BLaER1 (cell line): ENCODE measurements at regions not wholly inside any gene's neighbourhood (a gene's known extent, or its start where the extent isn't known, plus 50 kb on each side); places are given as distances from the start of the nearest gene placed in this dataset.

ENCODE experiments used
- H3K27ac ChIP-seq: shearing (Covaris generic); formaldehyde crosslinking; 2 replicates; pipeline ENCODE4 v1.8.1; 2022
- H3K27me3 ChIP-seq: shearing (Covaris generic); formaldehyde crosslinking; 2 replicates; pipeline ENCODE4 v1.8.1; 2022
- H3K36me3 ChIP-seq: shearing (Covaris generic); formaldehyde crosslinking; 2 replicates; pipeline ENCODE4 v1.8.1; 2022
- H3K4me1 ChIP-seq: shearing (Covaris generic); formaldehyde crosslinking; 2 replicates; pipeline ENCODE4 v1.8.1; 2022
- H3K4me2 ChIP-seq: shearing (Covaris generic); formaldehyde crosslinking; 2 replicates; pipeline ENCODE4 v1.8.1; 2022
- H3K4me3 ChIP-seq: shearing (Covaris generic); formaldehyde crosslinking; 2 replicates; pipeline ENCODE4 v1.8.1; 2022
- H3K9ac ChIP-seq: shearing (Covaris generic); formaldehyde crosslinking; 2 replicates; pipeline ENCODE4 v1.8.1; 2022
- H3K9me3 ChIP-seq: shearing (Covaris generic); formaldehyde crosslinking; 2 replicates; pipeline ENCODE4 v1.8.1; 2022
- H4K20me1 ChIP-seq: shearing (Covaris generic); formaldehyde crosslinking; 2 replicates; pipeline ENCODE4 v1.8.1; 2022
- Cebpa-rat ChIP-seq: shearing (Covaris generic); IDR thresholded peaks from 2 replicates; pipeline ENCODE4 v1.8.1; 2022

GRCh38 chrX:56057325-56057724, 174.8 kb upstream of the KLF8 start:
- no peak overlapping the region for H3K27ac ChIP-seq
- peaks cover 30% of the 10 kb centered on the region; the same call in 1 of the 2 replicates for H3K27me3 ChIP-seq
- TF ChIP-seq Cebpa-rat = no peak
- no peaks in the 10 kb centered on the region for H4K20me1 ChIP-seq
- peaks cover 26% of the 10 kb centered on the region for H3K9me3 ChIP-seq
- no peak overlapping the region for H3K9ac ChIP-seq
- H3K4me2 ChIP-seq = no peak overlapping the region
- no peaks in the 10 kb centered on the region for H3K36me3 ChIP-seq
- H3K4me1 ChIP-seq = no peaks in the 10 kb centered on the region
- H3K4me3 ChIP-seq = no peak overlapping the region

GRCh38 chrX:56066016-56066415, 166.1 kb upstream of the KLF8 start:
- peak overlapping the region; percentile 45 for H3K4me2 ChIP-seq
- no peaks in the 10 kb centered on the region for H4K20me1 ChIP-seq
- H3K36me3 ChIP-seq = no peaks in the 10 kb centered on the region
- H3K9ac ChIP-seq = no peak overlapping the region
- peaks cover 18% of the 10 kb centered on the region for H3K9me3 ChIP-seq
- H3K27ac ChIP-seq = peak overlapping the region; percentile 41; the same call in 1 of the 2 replicates
- peaks cover 38% of the 10 kb centered on the region for H3K4me1 ChIP-seq
- no peak overlapping the region for H3K4me3 ChIP-seq
- peaks cover 56% of the 10 kb centered on the region for H3K27me3 ChIP-seq
- no peak for TF ChIP-seq Cebpa-rat

- no peaks in the 10 kb centered on the region for H3K36me3 ChIP-seq
- peak overlapping the region; percentile 74 for H3K27ac ChIP-seq
- no peak for TF ChIP-seq Cebpa-rat
- H3K9ac ChIP-seq = no peak overlapping the region
- H3K4me1 ChIP-seq = peaks cover 38% of the 10 kb centered on the region
- peaks cover 10% of the 10 kb centered on the region; the same call in 1 of the 2 replicates for H3K9me3 ChIP-seq
- H3K4me3 ChIP-seq = no peak overlapping the region
- H3K4me2 ChIP-seq = peak overlapping the region; percentile 63
- H4K20me1 ChIP-seq = no peaks in the 10 kb centered on the region
- peaks cover 45% of the 10 kb centered on the region for H3K27me3 ChIP-seq
These were observed 163.8 kb upstream of the KLF8 start for GRCh38 chrX:56068274-56068758.

DNA sequence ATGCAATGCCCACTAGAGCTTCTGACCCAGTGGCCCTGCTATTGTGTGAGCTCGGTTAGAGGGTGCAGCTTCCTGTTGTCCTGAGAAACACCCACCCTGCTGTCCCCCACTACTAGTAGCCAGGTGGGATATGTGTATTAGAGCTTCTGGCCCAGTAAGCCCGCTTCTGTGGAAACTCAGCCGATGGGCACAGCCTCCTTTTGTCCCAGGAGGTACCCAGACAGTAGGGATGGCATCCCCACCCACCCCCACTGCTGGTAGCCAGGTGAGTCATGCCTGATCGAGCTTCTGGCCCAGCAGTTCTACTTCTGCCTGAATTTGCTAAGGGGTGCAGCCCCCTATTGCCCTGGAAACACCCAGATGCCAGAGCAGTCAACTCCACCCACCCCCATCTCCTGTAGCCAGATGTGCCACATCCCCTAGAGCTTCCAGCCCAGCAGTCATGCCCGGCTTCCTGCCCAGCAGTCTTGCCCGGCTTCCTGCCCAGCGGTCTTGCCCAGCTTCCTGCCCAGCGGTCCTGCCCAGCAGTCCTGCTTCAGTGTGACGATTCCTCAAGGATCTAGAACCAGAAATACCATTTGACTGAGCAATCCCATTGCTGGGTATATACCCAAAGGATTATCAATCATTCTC, 162.7 kb upstream of the KLF8 start:
- peaks cover 38% of the 10 kb centered on the region for H3K4me1 ChIP-seq
- H3K4me2 ChIP-seq = peak overlapping the region; percentile 63
- H4K20me1 ChIP-seq = no peaks in the 10 kb centered on the region
- peak overlapping the region; percentile 74 for H3K27ac ChIP-seq
- no peak overlapping the region for H3K4me3 ChIP-seq
- no peak overlapping the region for H3K9ac ChIP-seq
- H3K9me3 ChIP-seq = peaks cover 6% of the 10 kb centered on the region; the same call in 1 of the 2 replicates
- TF ChIP-seq Cebpa-rat = no peak
- peaks cover 44% of the 10 kb centered on the region for H3K27me3 ChIP-seq
- H3K36me3 ChIP-seq = no peaks in the 10 kb centered on the region

DNA sequence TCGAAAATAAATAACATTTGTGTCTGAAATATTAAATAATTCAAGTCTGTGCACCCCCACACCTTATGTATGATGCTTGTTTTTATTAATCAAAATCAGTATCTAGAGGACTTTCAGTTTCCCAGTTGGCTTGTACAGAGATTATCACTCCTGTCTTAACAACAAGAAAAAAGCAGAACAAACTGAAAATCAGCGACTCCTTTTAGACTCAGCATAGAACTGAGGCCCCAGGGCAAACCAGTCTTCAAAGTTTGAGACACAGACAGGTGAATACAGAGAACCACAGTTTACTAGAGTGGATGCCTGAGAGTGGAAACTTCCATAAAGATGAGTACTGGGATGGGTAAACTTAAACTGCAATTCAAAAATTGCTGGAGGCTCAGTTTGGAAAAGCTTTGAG, 142.8 kb upstream of the KLF8 start:
- Histone ChIP-seq H3K4me3 (no peak overlapping the region), H3K27me3 (peaks cover 74% of the 10 kb centered on the region), H4K20me1 (no peaks in the 10 kb centered on the region), H3K4me1 (no peaks in the 10 kb centered on the region), H3K36me3 (no peaks in the 10 kb centered on the region), H3K9ac (no peak overlapping the region), H3K4me2 (no peak overlapping the region), H3K9me3 (no peaks in the 10 kb centered on the region), H3K27ac (no peak overlapping the region)
- TF ChIP-seq Cebpa-rat = no peak

DNA sequence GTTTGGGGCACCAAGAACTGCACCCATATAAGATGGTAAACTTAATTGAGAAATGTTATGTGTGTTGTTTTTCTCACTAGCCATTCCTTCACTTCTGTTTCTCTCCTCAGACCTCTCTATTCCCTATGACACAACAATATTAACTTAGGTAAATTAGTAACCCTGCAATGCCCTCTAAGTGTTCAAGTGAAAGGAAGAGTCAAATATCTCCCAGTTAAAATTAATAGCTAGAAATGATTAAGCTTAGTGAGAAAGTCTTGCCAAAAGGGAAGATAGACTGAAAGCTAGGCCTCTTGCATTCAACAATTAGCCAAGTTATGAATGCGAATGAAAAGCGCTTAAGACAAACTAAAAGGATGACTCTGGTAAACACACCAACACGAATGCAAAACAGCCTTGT, 132.9 kb upstream of the KLF8 start:
- Histone ChIP-seq H3K9ac (no peak overlapping the region), H3K4me2 (no peak overlapping the region), H3K27ac (no peak overlapping the region), H3K27me3 (peaks cover 49% of the 10 kb centered on the region), H3K4me3 (no peak overlapping the region), H3K9me3 (no peaks in the 10 kb centered on the region), H4K20me1 (no peaks in the 10 kb centered on the region), H3K4me1 (no peaks in the 10 kb centered on the region), H3K36me3 (no peaks in the 10 kb centered on the region)
- TF ChIP-seq Cebpa-rat = no peak

DNA sequence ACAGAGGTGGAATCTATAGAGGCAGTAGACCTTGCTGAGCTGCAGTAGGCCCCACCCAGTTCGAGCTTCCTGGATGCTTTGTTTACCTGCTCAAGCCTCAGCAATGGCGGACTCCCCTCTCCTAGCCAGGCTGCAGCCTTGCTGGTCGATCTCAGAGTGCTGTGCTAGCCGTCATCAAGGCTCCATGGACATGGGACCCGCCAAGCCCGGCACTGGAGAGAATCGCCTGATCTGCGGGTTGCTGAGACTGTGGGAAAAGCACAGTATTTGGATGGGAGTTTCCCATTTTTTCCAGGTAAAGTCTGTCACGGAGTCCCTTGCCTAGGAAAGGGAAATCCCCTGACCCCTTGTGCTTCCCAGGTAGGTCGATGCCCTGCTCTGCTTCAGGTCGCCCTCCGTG, 124.8 kb upstream of the KLF8 start:
- Histone ChIP-seq H4K20me1 (no peaks in the 10 kb centered on the region), H3K4me3 (no peak overlapping the region), H3K27me3 (peaks cover 36% of the 10 kb centered on the region), H3K36me3 (no peaks in the 10 kb centered on the region), H3K9me3 (peaks cover 4% of the 10 kb centered on the region; the same call in 1 of the 2 replicates), H3K27ac (no peak overlapping the region), H3K9ac (no peak overlapping the region), H3K4me1 (no peaks in the 10 kb centered on the region), H3K4me2 (no peak overlapping the region)
- TF ChIP-seq Cebpa-rat = no peak

- no peak overlapping the region for H3K4me3 ChIP-seq
- H3K4me2 ChIP-seq = no peak overlapping the region
- no peak for TF ChIP-seq Cebpa-rat
These were observed 118.2 kb upstream of the KLF8 start for GRCh38 chrX:56113785-56114436.

GRCh38 chrX:56114437-56114787, 117.7 kb upstream of the KLF8 start:
- Histone ChIP-seq H3K4me2 (no peak overlapping the region), H4K20me1 (no peaks in the 10 kb centered on the region), H3K27me3 (peaks cover 51% of the 10 kb centered on the region), H3K27ac (no peak overlapping the region), H3K9ac (no peak overlapping the region), H3K4me3 (no peak overlapping the region), H3K9me3 (no peaks in the 10 kb centered on the region), H3K4me1 (no peaks in the 10 kb centered on the region), H3K36me3 (no peaks in the 10 kb centered on the region)
- no peak for TF ChIP-seq Cebpa-rat

More at GRCh38 chrX:56113785-56114436, 118.2 kb upstream of the KLF8 start:
- peaks cover 50% of the 10 kb centered on the region for H3K27me3 ChIP-seq
- no peaks in the 10 kb centered on the region for H3K36me3 ChIP-seq
- H3K27ac ChIP-seq = no peak overlapping the region
- H3K4me1 ChIP-seq = no peaks in the 10 kb centered on the region
- no peak overlapping the region for H3K9ac ChIP-seq
- no peaks in the 10 kb centered on the region for H4K20me1 ChIP-seq
- no peaks in the 10 kb centered on the region for H3K9me3 ChIP-seq

DNA sequence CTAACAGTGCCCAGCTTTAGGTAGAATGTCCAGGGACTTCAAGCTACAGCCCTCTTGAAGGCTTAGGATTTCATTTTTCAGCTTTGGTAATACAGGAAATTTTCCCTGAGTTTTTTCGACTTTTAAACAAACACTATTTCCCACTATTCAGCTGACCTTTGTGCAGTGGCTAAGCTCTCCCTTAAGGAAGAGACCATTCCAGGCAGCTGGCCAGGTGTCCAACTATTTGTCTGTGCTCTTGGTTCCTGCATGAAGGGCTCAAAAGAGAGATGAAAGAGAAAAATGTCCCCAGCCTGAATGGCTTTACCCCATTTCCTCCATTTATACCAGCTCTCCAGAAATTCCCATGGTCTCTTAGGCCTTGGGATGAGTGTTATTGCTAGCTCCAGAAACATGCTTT, 111.9 kb upstream of the KLF8 start:
- Histone ChIP-seq H3K9me3 (no peaks in the 10 kb centered on the region), H4K20me1 (no peaks in the 10 kb centered on the region), H3K27ac (no peak overlapping the region), H3K4me1 (no peaks in the 10 kb centered on the region), H3K4me2 (no peak overlapping the region), H3K36me3 (no peaks in the 10 kb centered on the region), H3K9ac (no peak overlapping the region), H3K4me3 (no peak overlapping the region), H3K27me3 (peaks cover 83% of the 10 kb centered on the region)
- TF ChIP-seq Cebpa-rat = no peak
